ENCODE measurements at regions not wholly inside any gene's neighbourhood (a gene's known extent, or its start where the extent isn't known, plus 50 kb on each side); places are given as distances from the start of the nearest gene placed in this dataset.

- Histone ChIP-seq H3K36me3 (replicated peaks; ENCODE audit: insufficient read depth, low read depth) (no peaks in the 10 kb centered on the region), H3K4me2 (no peak overlapping the region), H3K9me2 (replicated peaks; ENCODE audit: insufficient read depth) (no peaks in the 10 kb centered on the region), H3K79me2 (no peaks in the 10 kb centered on the region), H3K9me3 (ENCODE audit: low read depth) (no peaks in the 10 kb centered on the region), H3K4me1 (ENCODE audit: insufficient read depth) (no peaks in the 10 kb centered on the region), H3K27ac (no peak overlapping the region), H2AFZ (no peak overlapping the region), H3K27me3 (no peaks in the 10 kb centered on the region), H3K4me3 (no peak overlapping the region), H4K20me1 (ENCODE audit: insufficient read depth, poor library complexity, severe bottlenecking) (no peaks in the 10 kb centered on the region)
- DNase-seq (ENCODE audit: low spot score) = no peak
- TF ChIP-seq EZH2phosphoT487 (IDR thresholded peaks at IDR 0.05; ENCODE audit: low read depth, severe bottlenecking, unreplicated experiment) = no peak
- TF ChIP-seq CTCF (IDR thresholded peaks at IDR 0.05; ENCODE audit: poor library complexity) = no peak
- TF ChIP-seq EZH2 (IDR thresholded peaks at IDR 0.05; ENCODE audit: borderline replicate concordance) = no peak
Measured at GRCh38 chr2:81181845-81182244, 877.3 kb upstream of the LRRTM1 start.

- no peak overlapping the region for H3K4me3 ChIP-seq
- no peaks in the 10 kb centered on the region for H3K9me3 ChIP-seq (ENCODE audit: low read depth)
- no peaks in the 10 kb centered on the region for H3K27me3 ChIP-seq
- H3K4me2 ChIP-seq = no peak overlapping the region
- H2AFZ ChIP-seq = no peak overlapping the region
- no peaks in the 10 kb centered on the region for H3K79me2 ChIP-seq
- TF ChIP-seq EZH2phosphoT487 (IDR thresholded peaks at IDR 0.05; ENCODE audit: low read depth, severe bottlenecking, unreplicated experiment) = no peak
- no peak for TF ChIP-seq CTCF (IDR thresholded peaks at IDR 0.05; ENCODE audit: poor library complexity)
- no peak for TF ChIP-seq EZH2 (IDR thresholded peaks at IDR 0.05; ENCODE audit: borderline replicate concordance)
- WGBS (ENCODE audit: low lambda C conversion rate, missing lambda C conversion rate) = 90% methylated on average over 2 of the region's 2 CpGs
- no peaks in the 10 kb centered on the region for H3K9me2 ChIP-seq (replicated peaks; ENCODE audit: insufficient read depth)
- H3K4me1 ChIP-seq (ENCODE audit: insufficient read depth) = no peaks in the 10 kb centered on the region
- no peaks in the 10 kb centered on the region for H4K20me1 ChIP-seq (ENCODE audit: insufficient read depth, poor library complexity, severe bottlenecking)
- DNase-seq (ENCODE audit: low spot score) = no peak
- H3K27ac ChIP-seq = no peak overlapping the region
- no peaks in the 10 kb centered on the region for H3K36me3 ChIP-seq (replicated peaks; ENCODE audit: insufficient read depth, low read depth)
Measured at GRCh38 chr2:81171447-81171846, 866.9 kb upstream of the LRRTM1 start.

- DNase-seq (ENCODE audit: low spot score) = no peak
- no peaks in the 10 kb centered on the region for H3K4me1 ChIP-seq (ENCODE audit: insufficient read depth)
- no peaks in the 10 kb centered on the region for H3K27me3 ChIP-seq
- no peak overlapping the region for H3K27ac ChIP-seq
- H4K20me1 ChIP-seq (ENCODE audit: insufficient read depth, poor library complexity, severe bottlenecking) = no peaks in the 10 kb centered on the region
- no peaks in the 10 kb centered on the region for H3K79me2 ChIP-seq
- H3K36me3 ChIP-seq (replicated peaks; ENCODE audit: insufficient read depth, low read depth) = no peaks in the 10 kb centered on the region
- no peak overlapping the region for H3K4me2 ChIP-seq
- H3K9me3 ChIP-seq (ENCODE audit: low read depth) = no peaks in the 10 kb centered on the region
- no peak overlapping the region for H2AFZ ChIP-seq
- H3K9me2 ChIP-seq (replicated peaks; ENCODE audit: insufficient read depth) = no peaks in the 10 kb centered on the region
- TF ChIP-seq EZH2phosphoT487 (IDR thresholded peaks at IDR 0.05; ENCODE audit: low read depth, severe bottlenecking, unreplicated experiment) (no peak), CTCF (IDR thresholded peaks at IDR 0.05; ENCODE audit: poor library complexity) (no peak), EZH2 (IDR thresholded peaks at IDR 0.05; ENCODE audit: borderline replicate concordance) (no peak)
- WGBS (ENCODE audit: low lambda C conversion rate, missing lambda C conversion rate) = 89% methylated on average over 3 of the region's 3 CpGs
- H3K4me3 ChIP-seq = no peak overlapping the region
Measured at GRCh38 chr2:81163583-81163982, 859.0 kb upstream of the LRRTM1 start.

GRCh38 chr2:81158505-81158904 lies 854.0 kb upstream of the LRRTM1 start:
- 84% methylated on average over 5 of the region's 5 CpGs for WGBS (ENCODE audit: low lambda C conversion rate, missing lambda C conversion rate)
- TF ChIP-seq EZH2 (IDR thresholded peaks at IDR 0.05; ENCODE audit: borderline replicate concordance) (no peak), EZH2phosphoT487 (IDR thresholded peaks at IDR 0.05; ENCODE audit: low read depth, severe bottlenecking, unreplicated experiment) (no peak), CTCF (IDR thresholded peaks at IDR 0.05; ENCODE audit: poor library complexity) (no peak)
- no peak overlapping the region for H3K27ac ChIP-seq
- no peaks in the 10 kb centered on the region for H3K27me3 ChIP-seq
- no peak overlapping the region for H3K4me3 ChIP-seq
- no peaks in the 10 kb centered on the region for H3K9me3 ChIP-seq (ENCODE audit: low read depth)
- H2AFZ ChIP-seq = no peak overlapping the region
- no peaks in the 10 kb centered on the region for H3K4me1 ChIP-seq (ENCODE audit: insufficient read depth)
- DNase-seq (ENCODE audit: low spot score) = no peak
- no peaks in the 10 kb centered on the region for H4K20me1 ChIP-seq (ENCODE audit: insufficient read depth, poor library complexity, severe bottlenecking)
- no peaks in the 10 kb centered on the region for H3K9me2 ChIP-seq (replicated peaks; ENCODE audit: insufficient read depth)
- no peak overlapping the region for H3K4me2 ChIP-seq
- no peaks in the 10 kb centered on the region for H3K36me3 ChIP-seq (replicated peaks; ENCODE audit: insufficient read depth, low read depth)
- H3K79me2 ChIP-seq = no peaks in the 10 kb centered on the region
